GF-D8 (cell line): ENCODE measurements at regions not wholly inside any gene's neighbourhood (a gene's known extent, or its start where the extent isn't known, plus 50 kb on each side); places are given as distances from the start of the nearest gene placed in this dataset.

ENCODE experiments used
- DNase-seq: peaks from one replicate; lab custom pipeline; 2025; lab: John Stamatoyannopoulos, UW

DNA sequence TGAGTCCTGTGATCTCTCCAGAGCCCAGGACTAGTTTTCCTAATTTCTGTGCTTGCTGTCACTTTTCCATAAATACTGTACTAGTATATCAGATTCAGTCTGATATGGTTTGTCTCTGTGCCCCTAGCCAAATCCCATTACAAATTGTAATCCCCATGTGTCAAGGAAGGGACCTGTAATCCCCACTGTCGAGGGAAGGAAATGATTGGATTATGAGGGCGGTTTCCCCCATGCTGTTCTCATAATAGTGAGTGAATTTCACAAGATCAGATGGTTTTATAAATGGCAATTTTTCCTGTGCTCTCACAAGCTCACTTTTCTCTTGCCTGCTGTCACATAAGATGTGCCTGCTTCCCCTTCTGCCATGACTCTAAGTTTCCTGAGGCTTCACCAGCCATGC is 54.8 kb upstream of the IFRD1 start:
- no peak for DNase-seq

DNA sequence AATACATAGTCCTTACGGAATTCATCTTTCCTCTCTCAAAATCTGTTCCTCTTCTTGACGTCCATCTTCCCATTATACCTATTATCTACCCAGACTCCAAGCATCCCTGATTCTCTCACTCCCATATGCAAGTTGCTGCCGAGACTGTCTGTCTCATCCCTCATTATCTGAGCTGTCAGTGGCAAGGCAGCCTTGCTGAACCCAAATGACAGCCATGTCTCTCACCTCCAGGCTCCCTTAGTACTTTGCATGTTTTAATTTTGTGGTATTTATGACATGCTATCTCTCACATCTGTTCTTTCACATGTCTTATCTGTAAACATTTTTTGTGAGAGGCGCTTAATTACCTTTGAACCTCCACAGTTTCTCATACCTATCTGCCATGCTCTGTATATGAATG is 54.4 kb upstream of the IFRD1 start:
- no peak for DNase-seq

DNA sequence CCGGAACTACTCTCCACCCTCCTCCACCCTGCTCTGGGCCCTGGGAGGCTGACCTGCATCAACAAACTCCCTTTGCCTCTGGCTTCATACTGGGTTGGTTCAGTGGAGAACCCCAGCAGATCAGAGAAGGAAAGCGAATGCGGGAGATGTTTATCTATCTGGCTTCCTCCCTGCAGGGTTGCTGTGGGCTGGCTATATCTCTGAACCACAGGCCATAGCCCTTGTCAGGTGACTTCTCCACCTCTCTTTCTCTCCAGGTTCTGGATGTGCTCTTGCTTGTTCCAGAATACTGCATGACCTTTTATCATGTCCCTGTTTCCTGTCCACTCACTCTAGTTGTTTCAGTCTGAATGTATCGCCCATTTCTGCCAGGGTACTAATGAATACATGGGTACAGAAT is 51.7 kb upstream of the IFRD1 start:
- DNase-seq = peak; percentile 44

DNA sequence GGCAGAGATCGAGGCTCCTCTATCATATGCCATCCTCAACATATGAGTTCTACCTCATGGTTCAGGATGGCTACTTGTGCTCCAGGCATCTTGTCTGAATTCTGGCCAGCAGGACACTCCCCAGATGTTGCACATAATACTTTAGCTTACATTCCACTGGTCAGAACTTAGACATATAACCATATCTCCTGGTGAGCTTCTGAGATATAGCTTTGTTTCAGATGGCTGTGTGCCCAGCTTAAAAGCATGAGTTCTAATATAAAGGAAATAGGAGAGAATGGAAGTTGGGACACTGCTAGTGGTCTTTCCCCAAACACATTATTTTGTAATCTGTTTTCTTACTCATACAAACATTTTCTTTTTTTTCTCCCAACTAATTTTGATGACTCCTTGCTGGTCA is 50.8 kb upstream of the IFRD1 start:
- DNase-seq = no peak

DNA sequence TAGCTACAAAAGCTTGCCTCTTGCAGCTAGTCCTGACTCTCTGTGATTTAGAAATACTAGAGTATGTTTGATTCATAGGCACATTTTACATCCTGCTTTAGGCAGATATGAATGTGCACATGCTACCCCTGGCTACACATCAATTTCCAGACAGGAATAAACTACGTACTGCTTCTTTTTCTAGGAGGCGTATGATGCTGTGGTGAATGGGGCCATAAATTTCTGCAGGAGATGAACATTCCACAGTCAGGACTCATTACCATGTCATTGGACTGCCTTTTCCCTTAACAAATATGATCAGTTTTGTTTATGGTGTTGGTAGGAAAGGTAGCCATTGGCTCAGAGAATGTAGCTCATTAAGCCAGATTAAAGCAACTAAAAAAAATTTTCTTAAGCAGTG is 50.1 kb upstream of the IFRD1 start:
- DNase-seq = no peak
